ENCODE measurements at regions not wholly inside any gene's neighbourhood (a gene's known extent, or its start where the extent isn't known, plus 50 kb on each side); places are given as distances from the start of the nearest gene placed in this dataset.
"Not testable (repeated sequence)": the region's sequence is repeated elsewhere in the genome, so short reads cannot be mapped to it uniquely, and the experiment has no call there.

DNA sequence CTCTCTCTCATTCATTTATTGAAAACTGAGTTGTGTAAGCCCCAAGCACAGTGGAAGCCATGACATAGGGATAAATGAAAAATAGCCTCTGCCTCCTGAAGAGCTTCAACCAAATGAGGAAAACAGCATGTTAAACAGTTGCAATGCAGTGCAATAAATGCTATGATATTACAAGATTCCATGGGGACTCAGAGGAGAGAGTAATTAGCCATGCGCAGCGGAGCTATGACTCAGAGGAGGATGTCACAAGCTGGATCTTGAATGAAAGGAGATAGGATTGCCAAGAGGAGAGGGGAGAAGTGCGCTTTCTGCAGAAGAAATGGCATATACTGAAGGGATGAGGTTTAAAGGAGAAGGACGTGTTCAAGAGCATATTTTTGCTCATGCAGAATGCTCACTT lies 231.3 kb upstream of the PLXNA2 start:
- DNase-seq (ENCODE audit: low read depth): peak; percentile 50
- TF ChIP-seq, protein P1, sequence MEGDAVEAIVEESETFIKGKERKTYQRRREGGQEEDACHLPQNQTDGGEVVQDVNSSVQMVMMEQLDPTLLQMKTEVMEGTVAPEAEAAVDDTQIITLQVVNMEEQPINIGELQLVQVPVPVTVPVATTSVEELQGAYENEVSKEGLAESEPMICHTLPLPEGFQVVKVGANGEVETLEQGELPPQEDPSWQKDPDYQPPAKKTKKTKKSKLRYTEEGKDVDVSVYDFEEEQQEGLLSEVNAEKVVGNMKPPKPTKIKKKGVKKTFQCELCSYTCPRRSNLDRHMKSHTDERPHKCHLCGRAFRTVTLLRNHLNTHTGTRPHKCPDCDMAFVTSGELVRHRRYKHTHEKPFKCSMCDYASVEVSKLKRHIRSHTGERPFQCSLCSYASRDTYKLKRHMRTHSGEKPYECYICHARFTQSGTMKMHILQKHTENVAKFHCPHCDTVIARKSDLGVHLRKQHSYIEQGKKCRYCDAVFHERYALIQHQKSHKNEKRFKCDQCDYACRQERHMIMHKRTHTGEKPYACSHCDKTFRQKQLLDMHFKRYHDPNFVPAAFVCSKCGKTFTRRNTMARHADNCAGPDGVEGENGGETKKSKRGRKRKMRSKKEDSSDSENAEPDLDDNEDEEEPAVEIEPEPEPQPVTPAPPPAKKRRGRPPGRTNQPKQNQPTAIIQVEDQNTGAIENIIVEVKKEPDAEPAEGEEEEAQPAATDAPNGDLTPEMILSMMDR (IDR thresholded peaks at IDR 0.05; ENCODE audit: insufficient read depth, low read depth, low read length, missing control alignments): no peak
- no peak overlapping the region for H3K4me3 ChIP-seq (ENCODE audit: low read length)

DNA sequence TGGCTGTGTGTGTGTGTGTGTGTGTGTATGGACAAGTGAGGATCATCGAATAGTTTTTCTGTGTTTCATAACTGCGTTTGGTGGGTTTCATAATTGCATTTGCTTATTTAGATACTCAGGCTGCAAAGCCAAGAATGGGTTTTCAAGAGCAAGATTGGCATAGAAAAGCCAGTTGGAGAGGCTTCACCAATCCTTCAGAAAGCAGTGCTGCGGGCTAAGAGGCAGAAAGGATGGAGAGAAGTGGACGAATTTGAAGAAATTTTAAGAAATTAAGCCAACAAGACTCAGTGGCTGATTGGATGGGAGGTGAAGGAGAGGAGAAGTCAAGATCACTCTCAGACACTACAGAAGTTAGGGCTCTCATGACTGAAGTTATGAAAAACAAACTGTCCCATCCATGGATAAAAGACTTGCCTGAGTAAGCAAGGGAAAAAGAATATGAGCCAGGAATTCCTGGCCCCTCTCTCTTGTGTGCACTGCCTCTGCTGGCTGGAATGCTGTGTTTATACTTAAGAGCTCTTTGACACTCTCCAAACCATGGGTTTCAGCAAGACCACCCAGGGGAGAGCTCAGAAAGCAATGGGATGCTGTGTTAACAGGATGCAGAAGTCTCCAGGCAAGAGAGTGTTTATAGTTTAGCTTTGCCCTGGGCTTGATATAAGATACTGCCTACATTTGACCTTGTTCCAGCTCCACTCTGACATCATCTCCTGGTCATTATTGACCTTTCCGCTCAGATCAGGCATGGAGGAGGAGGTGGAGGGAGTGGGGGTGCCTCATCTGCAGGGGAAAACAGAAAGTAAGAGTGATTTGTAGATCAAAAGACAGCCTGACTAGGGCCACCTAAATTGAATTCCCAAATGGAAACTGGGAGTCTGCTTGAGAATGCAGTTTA lies 232.0 kb upstream of the PLXNA2 start:
- TF ChIP-seq, protein P1 (IDR thresholded peaks at IDR 0.05; ENCODE audit: insufficient read depth, low read depth, low read length, missing control alignments): no peak
- DNase-seq (ENCODE audit: low read depth): no peak
- H3K4me3 ChIP-seq (ENCODE audit: low read length): no peak overlapping the region

DNA sequence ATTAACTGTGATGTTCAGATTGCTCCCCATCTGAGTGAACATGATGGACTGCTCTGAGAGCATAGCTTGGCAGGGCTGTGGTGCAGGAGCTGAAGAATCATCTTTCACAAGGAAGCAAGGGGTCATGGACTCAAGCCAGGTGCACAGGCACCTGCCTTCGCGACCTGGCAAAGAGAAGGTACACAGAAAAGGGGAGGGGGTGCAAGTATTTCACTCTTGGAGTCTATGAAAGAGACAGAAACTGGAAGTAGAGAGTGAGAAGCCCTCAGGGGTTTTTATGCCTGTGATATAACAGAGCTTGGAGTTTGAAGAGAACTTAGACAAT lies 232.6 kb upstream of the PLXNA2 start:
- TF ChIP-seq, protein P1 (IDR thresholded peaks at IDR 0.05; ENCODE audit: insufficient read depth, low read depth, low read length, missing control alignments): no peak
- H3K4me3 ChIP-seq (ENCODE audit: low read length): no peak overlapping the region
- DNase-seq (ENCODE audit: low read depth): no peak

DNA sequence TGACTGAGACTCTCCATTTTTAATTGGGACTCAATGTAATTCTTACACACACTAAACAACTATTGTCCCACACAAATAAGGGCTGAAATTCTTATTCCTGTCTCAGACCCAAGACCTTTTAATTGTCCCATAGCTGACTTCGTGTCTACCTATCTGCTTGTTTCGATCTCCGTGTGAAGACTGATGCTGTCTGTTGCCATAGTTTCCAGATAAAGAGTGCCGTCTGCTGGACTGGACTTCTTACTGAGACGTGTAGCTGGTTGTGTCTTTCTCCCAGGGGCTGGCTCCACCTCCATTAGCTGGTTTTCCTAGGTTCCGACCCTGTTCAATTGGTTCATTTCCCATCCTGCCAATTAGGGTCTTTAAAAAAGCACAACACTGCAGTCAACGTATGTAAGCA lies 235.3 kb upstream of the PLXNA2 start:
- no peak for DNase-seq (ENCODE audit: low read depth)
- TF ChIP-seq, protein P1 (IDR thresholded peaks at IDR 0.05; ENCODE audit: insufficient read depth, low read depth, low read length, missing control alignments): no peak
- H3K4me3 ChIP-seq (ENCODE audit: low read length): no peak overlapping the region

DNA sequence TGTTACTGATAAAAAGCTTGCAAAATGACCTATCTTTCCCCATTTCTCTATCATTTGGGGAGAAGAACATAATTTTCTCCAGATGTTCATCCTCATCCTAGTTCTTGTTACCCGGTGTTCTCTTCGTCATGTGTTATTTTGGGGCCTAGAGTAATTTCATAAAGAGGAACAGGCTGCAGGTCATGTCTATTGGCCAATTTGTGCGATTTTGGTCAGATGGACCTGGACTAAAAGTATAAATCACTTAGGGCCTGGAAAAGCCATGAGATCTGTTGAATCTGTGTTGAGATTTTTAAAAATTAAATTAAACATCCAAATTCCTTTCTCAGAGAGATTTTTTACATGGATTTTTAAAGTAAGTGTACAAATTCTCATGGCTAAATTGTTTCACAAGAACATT lies 241.3 kb upstream of the PLXNA2 start:
- no peak overlapping the region for H3K4me3 ChIP-seq (ENCODE audit: low read length)
- TF ChIP-seq, protein P1 (IDR thresholded peaks at IDR 0.05; ENCODE audit: insufficient read depth, low read depth, low read length, missing control alignments): no peak
- no peak for DNase-seq (ENCODE audit: low read depth)

DNA sequence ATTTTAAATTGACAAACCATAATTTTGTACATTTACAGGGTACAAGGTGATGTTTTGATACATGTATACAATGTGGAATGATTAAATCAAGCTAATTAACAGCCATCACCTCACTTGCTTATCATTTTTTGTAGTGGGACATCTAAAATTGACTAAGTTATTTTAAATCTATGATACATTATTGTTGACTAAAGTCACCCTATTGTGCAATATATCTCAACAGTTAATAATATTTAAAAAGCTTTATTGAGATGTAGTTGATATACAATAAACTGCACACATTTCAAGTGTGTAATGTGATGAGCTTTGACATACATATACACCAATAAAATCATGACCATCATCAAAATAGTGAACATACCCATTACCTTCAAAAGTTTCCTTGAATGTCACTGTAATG lies 242.5 kb upstream of the PLXNA2 start:
- TF ChIP-seq, protein P1 (IDR thresholded peaks at IDR 0.05; ENCODE audit: insufficient read depth, low read depth, low read length, missing control alignments): no peak
- no peak overlapping the region for H3K4me3 ChIP-seq (ENCODE audit: low read length)
- DNase-seq (ENCODE audit: low read depth): no peak

DNA sequence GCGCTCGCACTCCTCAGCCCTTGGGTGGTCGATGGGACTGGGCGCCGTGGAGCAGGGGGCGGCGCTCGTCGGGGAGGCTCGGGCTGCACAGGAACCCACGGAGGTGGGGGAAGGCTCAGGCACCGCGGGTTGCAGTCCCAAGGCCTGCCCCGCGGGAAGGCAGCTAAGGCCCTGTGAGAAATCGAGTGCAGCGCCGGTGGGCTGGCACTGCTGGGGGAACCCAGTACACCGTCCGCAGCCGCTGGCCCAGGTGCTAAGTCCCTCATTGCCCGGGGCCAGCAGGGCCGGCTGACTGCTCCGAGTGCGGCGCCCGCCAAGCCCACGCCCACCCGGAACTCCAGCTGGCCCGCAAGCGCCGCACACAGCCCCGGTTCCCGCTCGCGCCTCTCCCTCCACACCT lies 244.2 kb upstream of the PLXNA2 start:
- H3K4me3 ChIP-seq (ENCODE audit: low read length); DNase-seq (ENCODE audit: low read depth): not testable (repeated sequence)
